ENCODE measurements at regions not wholly inside any gene's neighbourhood (a gene's known extent, or its start where the extent isn't known, plus 50 kb on each side); places are given as distances from the start of the nearest gene placed in this dataset.

DNA sequence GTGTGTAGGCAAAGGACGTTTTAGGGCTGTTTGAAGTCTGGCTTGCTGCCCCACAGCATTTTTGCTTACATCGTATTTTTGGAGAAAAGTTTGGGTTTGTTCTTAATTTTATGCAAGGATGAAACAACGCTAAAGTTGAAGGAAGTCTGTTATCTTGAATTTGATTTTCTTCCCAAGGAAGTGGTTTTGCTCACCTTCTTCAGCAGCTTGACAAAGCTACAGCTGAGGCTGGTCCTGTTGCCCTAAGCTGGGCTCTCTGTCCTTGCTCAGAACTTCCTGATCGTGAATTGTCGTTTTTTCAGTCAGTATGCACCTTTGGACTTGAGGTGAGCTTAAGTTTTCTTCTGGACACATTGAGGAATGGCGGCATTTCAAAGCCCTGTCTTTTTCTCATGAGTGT is 62.1 kb upstream of the GSX1 start:
- Histone ChIP-seq H3K4me3 (no peak overlapping the region), H3K27ac (no peak overlapping the region), H3K36me3 (no peaks in the 10 kb centered on the region), H3K27me3 (peaks cover 0 to 3% of the 10 kb centered on the region in 2 donors), H3K9me3 (no peaks in the 10 kb centered on the region), H3K4me1 (no peaks in the 10 kb centered on the region)
- DNase-seq (no peak), ATAC-seq (no peak)
- intact Hi-C loops (cut with DNase I), result no loop called here
- TF ChIP-seq CTCF (IDR thresholded peaks at IDR 0.05), result no peak
